SK-N-SH (cell line): ENCODE measurements at regions not wholly inside any gene's neighbourhood (a gene's known extent, or its start where the extent isn't known, plus 50 kb on each side); places are given as distances from the start of the nearest gene placed in this dataset.

Source experiments
- CTCF ChIA-PET: fragments of 300-600, 350-600 bp; formaldehyde crosslinking; extraction: SDS; loops from one replicate; lab custom pipeline; 2021; lab: Yijun Ruan, JAX
- POLR2A ChIA-PET: fragments of 350-600 bp; sonication (Branson Sonifier 250); formaldehyde crosslinking; extraction: SDS; loops from one replicate; lab custom pipeline; 2020; ENCODE audit warnings: antibody characterized with exemption, inconsistent platforms; lab: Yijun Ruan, JAX
- DNase-seq: peaks from one replicate; pipeline ENCODE4 v3.0.0; 2012
- H2AFZ ChIP-seq: fragments of 200-600 bp; sonication (generic); 2 replicates; pipeline ENCODE4 v1.8.1; 2016; ENCODE audit warnings: antibody characterized with exemption, mild to moderate bottlenecking, low read depth
- H3F3A ChIP-seq: fragments of 200-600 bp; sonication (generic); replicated peaks from 2 replicates; pipeline ENCODE3; 2016; ENCODE audit warnings: antibody characterized with exemption, mild to moderate bottlenecking; ENCODE audit not compliant: insufficient read depth
- H3K27ac ChIP-seq, 2 experiments: fragments of 200-500 bp in 1 of 2; fragments of 200-600 bp in 1 of 2; sonication (Bioruptor generic) in 1 of 2; sonication (generic), shearing (Covaris generic) in 1 of 2; 2 replicates each; pipeline versions ENCODE4 v1.5.1 to v1.6.1; 2014 to 2016; ENCODE audit warnings: low read depth in 2 of 2, inconsistent platforms in 1 of 2, low read length in 1 of 2, mild to moderate bottlenecking in 1 of 2, mixed read lengths in 1 of 2
- H3K27me3 ChIP-seq: fragments of 200-600 bp; sonication (generic), shearing (Covaris generic); 2 replicates; pipeline ENCODE4 v1.6.1; 2016; ENCODE audit warnings: mixed run types; ENCODE audit not compliant: insufficient read depth
- H3K36me3 ChIP-seq, 2 experiments: fragments of 200-500 bp in 1 of 2; fragments of 200-600 bp in 1 of 2; sonication (Bioruptor generic) in 1 of 2; sonication (generic) in 1 of 2; replicated peaks in 1 of 2; 2 replicates each; pipeline versions ENCODE3 to v1.5.1; 2014 to 2016; ENCODE audit warnings: low read length in 1 of 2, mild to moderate bottlenecking in 1 of 2; ENCODE audit not compliant: insufficient read depth in 2 of 2, control insufficient read depth in 1 of 2
- H3K4me1 ChIP-seq, 2 experiments: fragments of 200-500 bp in 1 of 2; fragments of 200-600 bp in 1 of 2; sonication (Bioruptor generic) in 1 of 2; sonication (generic), shearing (Covaris generic) in 1 of 2; 2 replicates each; pipeline versions ENCODE4 v1.5.1 to v1.6.1; 2014 to 2016; ENCODE audit warnings: low read depth in 1 of 2, low read length in 1 of 2, mixed run types in 1 of 2; ENCODE audit not compliant: insufficient read depth in 2 of 2, control insufficient read depth in 1 of 2
- H3K4me2 ChIP-seq: fragments of 200-600 bp; sonication (generic), shearing (Covaris generic); 2 replicates; pipeline ENCODE4 v1.6.1; 2017; ENCODE audit warnings: mixed run types
- H3K4me3 ChIP-seq, 2 experiments: fragments of 200-500 bp in 1 of 2; fragments of 200-600 bp in 1 of 2; sonication (Bioruptor generic) in 1 of 2; sonication (generic), shearing (Covaris generic) in 1 of 2; 2 replicates each; pipeline versions ENCODE4 v1.5.1 to v1.8.1; 2014 to 2016; ENCODE audit warnings: low read depth in 2 of 2, inconsistent platforms in 1 of 2, low read length in 1 of 2, mild to moderate bottlenecking in 1 of 2, mixed read lengths in 1 of 2, moderate library complexity in 1 of 2
- H3K79me2 ChIP-seq: fragments of 200-600 bp; sonication (generic); 2 replicates; pipeline ENCODE4 v1.8.1; 2017; ENCODE audit warnings: mild to moderate bottlenecking; ENCODE audit not compliant: insufficient read depth
- H3K9ac ChIP-seq: fragments of 200-600 bp; sonication (generic); 2 replicates; pipeline ENCODE4 v1.6.1; 2017; ENCODE audit warnings: mixed run types
- H3K9me2 ChIP-seq: fragments of 200-600 bp; sonication (generic); 2 replicates; pipeline ENCODE4 v1.6.1; 2017; ENCODE audit warnings: mixed run types
- H3K9me3 ChIP-seq: fragments of 200-600 bp; sonication (generic); 2 replicates; pipeline ENCODE4 v1.6.1; 2017; ENCODE audit warnings: mixed run types, mild to moderate bottlenecking, moderate library complexity
- H4K20me1 ChIP-seq: fragments of 200-600 bp; sonication (generic); 2 replicates; pipeline ENCODE4 v1.6.1; 2017; ENCODE audit warnings: mild to moderate bottlenecking, mixed run types; ENCODE audit not compliant: insufficient read depth
- CHD2 ChIP-seq: fragments of 150-350 bp; IDR thresholded peaks from 2 replicates; pipeline ENCODE4 v1.6.1; 2018; ENCODE audit warnings: low read length; ENCODE audit not compliant: partially characterized antibody
- ELF1 ChIP-seq: IDR thresholded peaks from 2 replicates; pipeline ENCODE4 v1.4.0; 2012
- EZH2phosphoT487 ChIP-seq: fragments of 200-600 bp; sonication (generic); IDR thresholded peaks from 2 replicates; pipeline ENCODE4 v1.6.1; 2017; ENCODE audit warnings: low read depth, mixed run types, mild to moderate bottlenecking, antibody characterized with exemption, moderate library complexity, borderline replicate concordance
- FOSL2 ChIP-seq: IDR thresholded peaks from 2 replicates; pipeline ENCODE4 v1.4.0; 2012; ENCODE audit warnings: low read depth, mild to moderate bottlenecking, moderate library complexity, borderline replicate concordance
- FOXJ3 ChIP-seq: sonication (generic); formaldehyde crosslinking; IDR thresholded peaks from 2 replicates; pipeline ENCODE4 v1.5.1; 2020; ENCODE audit warnings: mild to moderate bottlenecking, missing genetic modification reagents
- GABPA ChIP-seq: IDR thresholded peaks from 2 replicates; pipeline ENCODE4 v1.4.0; 2012; ENCODE audit warnings: low read depth, mild to moderate bottlenecking
- GATA2 ChIP-seq: sonication (generic); formaldehyde crosslinking; IDR thresholded peaks from 2 replicates; pipeline ENCODE4 v1.5.0; 2020; ENCODE audit warnings: mild to moderate bottlenecking, missing genetic modification reagents
- JUND ChIP-seq: IDR thresholded peaks from 2 replicates; pipeline ENCODE4 v1.4.0; 2012
- MAX ChIP-seq: IDR thresholded peaks from 2 replicates; pipeline ENCODE4 v1.4.0; 2012; ENCODE audit warnings: low read depth
- MEF2A ChIP-seq: IDR thresholded peaks from 2 replicates; pipeline ENCODE4 v1.4.0; 2012; ENCODE audit warnings: low read depth, borderline replicate concordance
- MXI1 ChIP-seq: IDR thresholded peaks from 2 replicates; pipeline ENCODE4 v1.6.1; 2012; ENCODE audit warnings: mild to moderate bottlenecking, low read depth, low read length, improper control_type of control experiment
- REST ChIP-seq: IDR thresholded peaks from 2 replicates; pipeline ENCODE4 v1.6.1; 2012; ENCODE audit warnings: mild to moderate bottlenecking, low read depth, low read length, moderate library complexity
- RFX5 ChIP-seq: IDR thresholded peaks from 2 replicates; pipeline ENCODE4 v1.6.1; 2012; ENCODE audit warnings: mild to moderate bottlenecking, improper control_type of control experiment, low read length
- TAF1 ChIP-seq: IDR thresholded peaks from 2 replicates; pipeline ENCODE4 v1.6.1; 2012; ENCODE audit warnings: low read depth, mild to moderate bottlenecking, low read length, moderate library complexity, borderline replicate concordance
- TEAD4 ChIP-seq: IDR thresholded peaks from 2 replicates; pipeline ENCODE4 v1.4.0; 2012; ENCODE audit warnings: mild to moderate bottlenecking, borderline replicate concordance; ENCODE audit not compliant: insufficient read depth
- YY1 ChIP-seq: IDR thresholded peaks from 2 replicates; pipeline ENCODE4 v1.4.0; 2012; ENCODE audit warnings: low read depth, mild to moderate bottlenecking
- ZBTB33 ChIP-seq: IDR thresholded peaks from 2 replicates; pipeline ENCODE4 v1.4.0; 2012; ENCODE audit warnings: low read depth, borderline replicate concordance
- WGBS: methylation state at CpG from one replicate; pipeline ENCODE4 v1.1.6; 2017; ENCODE audit warnings: low lambda C conversion rate; 5-methylcytosine and 5-hydroxymethylcytosine counted together
- TF ChIP-seq, protein P1 (sequence below): fragments of 150-350 bp; IDR thresholded peaks from 2 replicates; pipeline ENCODE4 v1.6.1; 2016; ENCODE audit warnings: mild to moderate bottlenecking, low read depth, low read length
- TF ChIP-seq, protein P2 (sequence below): IDR thresholded peaks from 2 replicates; pipeline ENCODE4 v1.4.0; 2012; ENCODE audit warnings: low read depth, borderline replicate concordance
- TF ChIP-seq, protein P3 (sequence below): IDR thresholded peaks from 2 replicates; pipeline ENCODE4; 2012
- TF ChIP-seq, protein P4 (sequence below): fragments of 200-600 bp; sonication (generic); IDR thresholded peaks from 2 replicates; pipeline ENCODE4 v1.6.1; 2017; ENCODE audit warnings: antibody characterized with exemption, mild to moderate bottlenecking, moderate library complexity

DNA sequence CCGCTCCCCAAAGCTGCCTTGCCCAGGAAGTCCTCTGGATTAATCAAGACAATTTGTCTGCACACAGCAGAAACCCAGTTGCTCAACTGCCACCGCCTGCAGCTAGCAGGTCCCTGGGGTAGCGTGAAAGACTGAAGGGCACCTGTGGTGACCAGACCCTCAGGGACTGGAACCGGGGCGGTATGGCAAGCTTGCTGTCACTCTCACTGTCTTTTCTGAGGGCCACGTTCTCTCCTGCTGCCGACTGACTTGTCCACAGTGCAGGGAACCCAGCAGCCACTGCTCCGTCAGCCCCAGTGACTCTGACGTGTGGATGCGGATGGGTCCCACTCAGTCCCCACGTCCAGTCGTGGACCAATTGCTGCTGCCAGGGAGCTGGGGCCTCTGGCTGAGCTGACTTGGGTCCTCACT, 72.8 kb upstream of the PMEPA1 start (continued):
- TF ChIP-seq GATA2, result no peak
- no peak for TF ChIP-seq TEAD4
- TF ChIP-seq FOSL2, result no peak
- TF ChIP-seq ZBTB33, result no peak
- TF ChIP-seq, all 33 proteins: peak for 0

GRCh38 chr20:57781901-57782300, 72.1 kb upstream of the PMEPA1 start:
- H3K9me3 ChIP-seq, result no peaks in the 10 kb centered on the region
- no peaks in the 10 kb centered on the region for H3K9me2 ChIP-seq
- no peaks in the 10 kb centered on the region for H3F3A ChIP-seq
- DNase-seq, result no peak
- H3K27me3 ChIP-seq, result no peaks in the 10 kb centered on the region
- H3K4me3 ChIP-seq, result no peak overlapping the region
- TF ChIP-seq MEF2A, result no peak
- TF ChIP-seq MXI1, result no peak
- TF ChIP-seq TEAD4, result no peak
- no peak for TF ChIP-seq CHD2
- TF ChIP-seq EZH2phosphoT487, result no peak
- no peak for TF ChIP-seq FOXJ3 (CRISPR knock-in tag)
- TF ChIP-seq GABPA, result no peak
- TF ChIP-seq ELF1, result no peak
- TF ChIP-seq TAF1, result no peak
- TF ChIP-seq YY1, result no peak
- TF ChIP-seq RFX5, result no peak
- TF ChIP-seq MAX, result no peak
- TF ChIP-seq JUND, result no peak
- no peak for TF ChIP-seq REST
- TF ChIP-seq, protein P1, sequence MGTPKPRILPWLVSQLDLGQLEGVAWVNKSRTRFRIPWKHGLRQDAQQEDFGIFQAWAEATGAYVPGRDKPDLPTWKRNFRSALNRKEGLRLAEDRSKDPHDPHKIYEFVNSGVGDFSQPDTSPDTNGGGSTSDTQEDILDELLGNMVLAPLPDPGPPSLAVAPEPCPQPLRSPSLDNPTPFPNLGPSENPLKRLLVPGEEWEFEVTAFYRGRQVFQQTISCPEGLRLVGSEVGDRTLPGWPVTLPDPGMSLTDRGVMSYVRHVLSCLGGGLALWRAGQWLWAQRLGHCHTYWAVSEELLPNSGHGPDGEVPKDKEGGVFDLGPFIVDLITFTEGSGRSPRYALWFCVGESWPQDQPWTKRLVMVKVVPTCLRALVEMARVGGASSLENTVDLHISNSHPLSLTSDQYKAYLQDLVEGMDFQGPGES, result no peak
- TF ChIP-seq, protein P2, sequence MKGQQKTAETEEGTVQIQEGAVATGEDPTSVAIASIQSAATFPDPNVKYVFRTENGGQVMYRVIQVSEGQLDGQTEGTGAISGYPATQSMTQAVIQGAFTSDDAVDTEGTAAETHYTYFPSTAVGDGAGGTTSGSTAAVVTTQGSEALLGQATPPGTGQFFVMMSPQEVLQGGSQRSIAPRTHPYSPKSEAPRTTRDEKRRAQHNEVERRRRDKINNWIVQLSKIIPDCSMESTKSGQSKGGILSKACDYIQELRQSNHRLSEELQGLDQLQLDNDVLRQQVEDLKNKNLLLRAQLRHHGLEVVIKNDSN, result no peak
- TF ChIP-seq, protein P3, sequence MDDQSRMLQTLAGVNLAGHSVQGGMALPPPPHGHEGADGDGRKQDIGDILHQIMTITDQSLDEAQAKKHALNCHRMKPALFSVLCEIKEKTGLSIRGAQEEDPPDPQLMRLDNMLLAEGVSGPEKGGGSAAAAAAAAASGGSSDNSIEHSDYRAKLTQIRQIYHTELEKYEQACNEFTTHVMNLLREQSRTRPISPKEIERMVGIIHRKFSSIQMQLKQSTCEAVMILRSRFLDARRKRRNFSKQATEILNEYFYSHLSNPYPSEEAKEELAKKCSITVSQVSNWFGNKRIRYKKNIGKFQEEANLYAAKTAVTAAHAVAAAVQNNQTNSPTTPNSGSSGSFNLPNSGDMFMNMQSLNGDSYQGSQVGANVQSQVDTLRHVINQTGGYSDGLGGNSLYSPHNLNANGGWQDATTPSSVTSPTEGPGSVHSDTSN, result no peak
- TF ChIP-seq, protein P4, sequence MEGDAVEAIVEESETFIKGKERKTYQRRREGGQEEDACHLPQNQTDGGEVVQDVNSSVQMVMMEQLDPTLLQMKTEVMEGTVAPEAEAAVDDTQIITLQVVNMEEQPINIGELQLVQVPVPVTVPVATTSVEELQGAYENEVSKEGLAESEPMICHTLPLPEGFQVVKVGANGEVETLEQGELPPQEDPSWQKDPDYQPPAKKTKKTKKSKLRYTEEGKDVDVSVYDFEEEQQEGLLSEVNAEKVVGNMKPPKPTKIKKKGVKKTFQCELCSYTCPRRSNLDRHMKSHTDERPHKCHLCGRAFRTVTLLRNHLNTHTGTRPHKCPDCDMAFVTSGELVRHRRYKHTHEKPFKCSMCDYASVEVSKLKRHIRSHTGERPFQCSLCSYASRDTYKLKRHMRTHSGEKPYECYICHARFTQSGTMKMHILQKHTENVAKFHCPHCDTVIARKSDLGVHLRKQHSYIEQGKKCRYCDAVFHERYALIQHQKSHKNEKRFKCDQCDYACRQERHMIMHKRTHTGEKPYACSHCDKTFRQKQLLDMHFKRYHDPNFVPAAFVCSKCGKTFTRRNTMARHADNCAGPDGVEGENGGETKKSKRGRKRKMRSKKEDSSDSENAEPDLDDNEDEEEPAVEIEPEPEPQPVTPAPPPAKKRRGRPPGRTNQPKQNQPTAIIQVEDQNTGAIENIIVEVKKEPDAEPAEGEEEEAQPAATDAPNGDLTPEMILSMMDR, result no peak
- TF ChIP-seq GATA2, result no peak
- H3K9ac ChIP-seq, result no peak overlapping the region
- CTCF ChIA-PET, result interaction anchor here (1.4 kb wide), 1 partner anchor 159 kb away, joined by 4 read pairs; no protein-coding TSS in a partner anchor
- H4K20me1 ChIP-seq, result no peaks in the 10 kb centered on the region
- no peak overlapping the region for H3K4me2 ChIP-seq
- H3K36me3 ChIP-seq, result no peaks in the 10 kb centered on the region
- POLR2A ChIA-PET, result no interaction called here
- no peaks in the 10 kb centered on the region for H3K79me2 ChIP-seq
- peaks cover 0 to 12% of the 10 kb centered on the region in 2 experiments; a peak in 1 of 4 replicates for H3K4me1 ChIP-seq
- WGBS, result 78% methylated on average over 7 of the region's 7 CpGs
- H2AFZ ChIP-seq, result no peak overlapping the region
- H3K27ac ChIP-seq, result no peak overlapping the region
